Glutamatergic neuron (in vitro differentiated cells): ENCODE measurements at regions not wholly inside any gene's neighbourhood (a gene's known extent, or its start where the extent isn't known, plus 50 kb on each side); places are given as distances from the start of the nearest gene placed in this dataset.

ENCODE experiments used
- DNase-seq: peaks from one replicate; pipeline ENCODE4 v3.0.0; 2022
- H3K27ac Mint-ChIP-seq: one replicate; pipeline ENCODE4 v1.8.0; 2020; ENCODE audit warnings: mild to moderate bottlenecking, mixed read lengths, inconsistent platforms; ENCODE audit not compliant: unreplicated experiment
- H3K27me3 Mint-ChIP-seq: one replicate; pipeline ENCODE4 v1.8.0; 2020; ENCODE audit warnings: mild to moderate bottlenecking, moderate library complexity, mixed read lengths, inconsistent platforms; ENCODE audit not compliant: unreplicated experiment
- H3K36me3 Mint-ChIP-seq: one replicate; pipeline ENCODE4 v1.8.0; 2020; ENCODE audit warnings: mild to moderate bottlenecking, mixed read lengths, inconsistent platforms; ENCODE audit not compliant: unreplicated experiment
- H3K4me1 Mint-ChIP-seq: one replicate; pipeline ENCODE4 v1.8.0; 2020; ENCODE audit warnings: mild to moderate bottlenecking, low read depth, mixed read lengths, inconsistent platforms; ENCODE audit not compliant: unreplicated experiment
- H3K4me3 Mint-ChIP-seq: one replicate; pipeline ENCODE4 v1.8.0; 2020; ENCODE audit warnings: mild to moderate bottlenecking, mixed read lengths, inconsistent platforms; ENCODE audit not compliant: unreplicated experiment
- H3K9me3 Mint-ChIP-seq: one replicate; pipeline ENCODE4 v1.8.0; 2020; ENCODE audit warnings: mild to moderate bottlenecking, moderate library complexity, mixed read lengths, inconsistent platforms; ENCODE audit not compliant: unreplicated experiment
- CTCF ChIP-seq: fragments of 200-600 bp; sonication (generic); IDR thresholded peaks from one replicate; pipeline ENCODE4 v1.5.0; 2021; ENCODE audit not compliant: partially characterized antibody, unreplicated experiment

GRCh38 chr3:80035021-80035420, 267.2 kb upstream of the ROBO1 start:
- DNase-seq, result no peak
- Mint-ChIP-seq H3K9me3 (no peaks in the 10 kb centered on the region), H3K27me3 (no peaks in the 10 kb centered on the region), H3K36me3 (no peaks in the 10 kb centered on the region), H3K4me3 (no peak overlapping the region), H3K27ac (no peak overlapping the region), H3K4me1 (no peaks in the 10 kb centered on the region)
- no peak for TF ChIP-seq CTCF

DNA sequence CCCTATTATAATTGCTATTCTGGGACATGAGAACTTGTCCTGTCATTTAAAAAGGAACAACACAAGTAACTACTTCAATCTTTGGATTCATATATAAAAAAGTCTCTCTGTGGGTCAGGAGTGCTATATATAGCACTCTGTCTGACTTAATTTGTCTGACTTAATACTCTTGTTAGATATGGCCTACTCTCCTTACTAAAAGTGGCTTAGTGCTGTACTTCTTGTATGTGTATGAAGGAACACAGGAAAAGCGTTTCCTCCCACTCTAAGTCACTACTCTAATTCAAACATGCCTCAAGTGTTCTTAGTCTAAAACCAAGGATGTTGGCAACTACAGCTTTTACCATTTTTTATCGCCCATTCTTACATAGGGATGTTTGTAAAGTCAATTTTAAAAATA, 255.2 kb upstream of the ROBO1 start:
- Mint-ChIP-seq H3K36me3 (no peaks in the 10 kb centered on the region), H3K9me3 (no peaks in the 10 kb centered on the region), H3K27me3 (no peaks in the 10 kb centered on the region), H3K4me1 (no peaks in the 10 kb centered on the region), H3K4me3 (no peak overlapping the region), H3K27ac (no peak overlapping the region)
- no peak for TF ChIP-seq CTCF
- no peak for DNase-seq

- H3K36me3 Mint-ChIP-seq, result no peaks in the 10 kb centered on the region
Measured at GRCh38 chr3:80018375-80018774, 250.6 kb upstream of the ROBO1 start.

DNA sequence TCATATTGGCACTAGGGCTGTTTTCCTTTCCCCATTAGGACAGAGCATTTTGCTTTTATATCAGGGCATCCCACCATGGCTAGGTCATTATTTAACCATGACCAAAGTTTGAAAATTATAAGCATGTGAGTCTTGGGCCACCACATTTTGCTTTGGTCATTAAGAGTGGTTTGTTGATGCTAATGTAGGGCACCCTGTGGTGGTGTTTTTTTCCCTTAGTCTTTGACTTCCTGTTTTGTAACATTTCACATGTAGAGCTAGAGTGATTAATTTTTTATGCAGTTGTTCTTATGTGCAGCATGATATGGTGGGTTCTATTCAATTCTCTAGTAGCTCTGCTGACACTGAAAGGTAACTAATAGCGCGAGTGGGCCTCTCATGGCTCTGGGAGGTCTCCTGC, 249.6 kb upstream of the ROBO1 start:
- no peaks in the 10 kb centered on the region for H3K27me3 Mint-ChIP-seq
- H3K4me1 Mint-ChIP-seq, result peaks cover 5% of the 10 kb centered on the region
- no peak overlapping the region for H3K4me3 Mint-ChIP-seq
- no peaks in the 10 kb centered on the region for H3K36me3 Mint-ChIP-seq
- no peak for TF ChIP-seq CTCF
- no peaks in the 10 kb centered on the region for H3K9me3 Mint-ChIP-seq
- no peak for DNase-seq
- H3K27ac Mint-ChIP-seq, result no peak overlapping the region

More at GRCh38 chr3:80018375-80018774, 250.6 kb upstream of the ROBO1 start:
- Mint-ChIP-seq H3K4me3 (no peak overlapping the region), H3K27ac (no peak overlapping the region), H3K27me3 (no peaks in the 10 kb centered on the region), H3K9me3 (no peaks in the 10 kb centered on the region), H3K4me1 (peaks cover 4% of the 10 kb centered on the region)
- no peak for DNase-seq
- no peak for TF ChIP-seq CTCF

GRCh38 chr3:80014576-80014975, 246.8 kb upstream of the ROBO1 start:
- peaks cover 8% of the 10 kb centered on the region for H3K4me1 Mint-ChIP-seq
- peaks cover 3% of the 10 kb centered on the region for H3K9me3 Mint-ChIP-seq
- H3K27ac Mint-ChIP-seq, result no peak overlapping the region
- H3K4me3 Mint-ChIP-seq, result no peak overlapping the region
- no peaks in the 10 kb centered on the region for H3K27me3 Mint-ChIP-seq
- no peak for TF ChIP-seq CTCF
- DNase-seq, result no peak
- H3K36me3 Mint-ChIP-seq, result no peaks in the 10 kb centered on the region
